Upper lobe of left lung (tissue), 4 donors: ENCODE measurements at regions not wholly inside any gene's neighbourhood (a gene's known extent, or its start where the extent isn't known, plus 50 kb on each side); places are given as distances from the start of the nearest gene placed in this dataset.

Experiments used
- EP300 ChIP-seq, 4 donors: sonication (generic); formaldehyde crosslinking; IDR thresholded peaks; one replicate each; pipeline ENCODE4 v1.5.1; 2017; ENCODE audit warnings: antibody characterized with exemption in 4 of 4, control low read depth in 2 of 4
- POLR2A ChIP-seq, 4 donors: fragments of 450-650 bp; IDR thresholded peaks; one replicate each; pipeline ENCODE4 v1.5.1; 2016 to 2017; ENCODE audit warnings: antibody characterized with exemption in 4 of 4, mild to moderate bottlenecking in 2 of 4
- POLR2AphosphoS5 ChIP-seq, 2 donors: sonication (generic); formaldehyde crosslinking; IDR thresholded peaks; one replicate each; pipeline ENCODE4 v1.5.1; 2017; ENCODE audit warnings: antibody characterized with exemption in 2 of 2
- TF ChIP-seq, protein P1 (sequence below), 6 experiments: fragments of 450-650 bp in 4 of 6; fragments of 200-600 bp in 2 of 6; sonication (generic) in 2 of 6; IDR thresholded peaks; one replicate each; pipeline ENCODE4 v1.5.1; 2016 to 2019; ENCODE audit warnings: antibody characterized with exemption in 6 of 6

DNA sequence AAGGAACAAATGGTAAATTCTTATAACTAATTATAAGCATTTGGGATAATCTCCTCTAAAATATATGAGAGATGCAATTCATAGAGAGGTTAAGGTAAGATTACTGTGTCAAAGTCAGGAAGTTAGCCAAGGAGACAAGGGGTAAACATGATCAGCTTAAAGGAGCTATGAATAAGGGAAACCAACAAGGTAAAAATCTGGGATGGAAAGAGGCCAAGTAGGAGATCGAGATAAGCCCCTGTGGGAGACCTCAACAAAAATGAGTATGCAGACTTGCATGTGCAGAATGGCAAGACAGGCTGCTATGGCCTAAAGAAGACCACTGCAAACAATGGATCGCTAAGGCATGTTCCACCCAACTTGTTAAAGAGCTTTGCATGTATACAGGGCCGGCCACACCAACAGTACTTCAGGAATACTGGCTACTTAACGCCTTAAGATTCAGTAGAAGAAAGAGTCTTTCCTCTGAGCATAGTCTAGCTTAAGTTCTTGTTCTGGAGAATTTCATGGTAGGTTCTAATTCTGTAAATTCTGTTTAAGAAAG is 738.6 kb downstream of the GALC start:
- TF ChIP-seq, protein P1, sequence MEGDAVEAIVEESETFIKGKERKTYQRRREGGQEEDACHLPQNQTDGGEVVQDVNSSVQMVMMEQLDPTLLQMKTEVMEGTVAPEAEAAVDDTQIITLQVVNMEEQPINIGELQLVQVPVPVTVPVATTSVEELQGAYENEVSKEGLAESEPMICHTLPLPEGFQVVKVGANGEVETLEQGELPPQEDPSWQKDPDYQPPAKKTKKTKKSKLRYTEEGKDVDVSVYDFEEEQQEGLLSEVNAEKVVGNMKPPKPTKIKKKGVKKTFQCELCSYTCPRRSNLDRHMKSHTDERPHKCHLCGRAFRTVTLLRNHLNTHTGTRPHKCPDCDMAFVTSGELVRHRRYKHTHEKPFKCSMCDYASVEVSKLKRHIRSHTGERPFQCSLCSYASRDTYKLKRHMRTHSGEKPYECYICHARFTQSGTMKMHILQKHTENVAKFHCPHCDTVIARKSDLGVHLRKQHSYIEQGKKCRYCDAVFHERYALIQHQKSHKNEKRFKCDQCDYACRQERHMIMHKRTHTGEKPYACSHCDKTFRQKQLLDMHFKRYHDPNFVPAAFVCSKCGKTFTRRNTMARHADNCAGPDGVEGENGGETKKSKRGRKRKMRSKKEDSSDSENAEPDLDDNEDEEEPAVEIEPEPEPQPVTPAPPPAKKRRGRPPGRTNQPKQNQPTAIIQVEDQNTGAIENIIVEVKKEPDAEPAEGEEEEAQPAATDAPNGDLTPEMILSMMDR (IDR thresholded peaks at IDR 0.05) = no peak
- TF ChIP-seq POLR2A (IDR thresholded peaks at IDR 0.05) (no peak), EP300 (IDR thresholded peaks at IDR 0.05) (no peak), POLR2AphosphoS5 (IDR thresholded peaks at IDR 0.05) (no peak)
